ENCODE measurements at regions not wholly inside any gene's neighbourhood (a gene's known extent, or its start where the extent isn't known, plus 50 kb on each side); places are given as distances from the start of the nearest gene placed in this dataset.

GRCh38 chr6:1176567-1176966, 135.3 kb upstream of the FOXQ1 start:
- TF ChIP-seq EGR1 (IDR thresholded peaks at IDR 0.05; ENCODE audit: borderline replicate concordance in 1 of 2, low read depth in 2 of 2, low read length in 2 of 2): no peak
- no peak for TF ChIP-seq HDAC2 (IDR thresholded peaks at IDR 0.05)
- TF ChIP-seq POLR2A (IDR thresholded peaks at IDR 0.05; ENCODE audit: low read depth, low read length): no peak
- TF ChIP-seq EP300 (IDR thresholded peaks at IDR 0.05; ENCODE audit: borderline replicate concordance in 1 of 2, control insufficient read depth in 1 of 2, low read depth in 2 of 2, low read length in 2 of 2): no peak
- TF ChIP-seq, protein P1, sequence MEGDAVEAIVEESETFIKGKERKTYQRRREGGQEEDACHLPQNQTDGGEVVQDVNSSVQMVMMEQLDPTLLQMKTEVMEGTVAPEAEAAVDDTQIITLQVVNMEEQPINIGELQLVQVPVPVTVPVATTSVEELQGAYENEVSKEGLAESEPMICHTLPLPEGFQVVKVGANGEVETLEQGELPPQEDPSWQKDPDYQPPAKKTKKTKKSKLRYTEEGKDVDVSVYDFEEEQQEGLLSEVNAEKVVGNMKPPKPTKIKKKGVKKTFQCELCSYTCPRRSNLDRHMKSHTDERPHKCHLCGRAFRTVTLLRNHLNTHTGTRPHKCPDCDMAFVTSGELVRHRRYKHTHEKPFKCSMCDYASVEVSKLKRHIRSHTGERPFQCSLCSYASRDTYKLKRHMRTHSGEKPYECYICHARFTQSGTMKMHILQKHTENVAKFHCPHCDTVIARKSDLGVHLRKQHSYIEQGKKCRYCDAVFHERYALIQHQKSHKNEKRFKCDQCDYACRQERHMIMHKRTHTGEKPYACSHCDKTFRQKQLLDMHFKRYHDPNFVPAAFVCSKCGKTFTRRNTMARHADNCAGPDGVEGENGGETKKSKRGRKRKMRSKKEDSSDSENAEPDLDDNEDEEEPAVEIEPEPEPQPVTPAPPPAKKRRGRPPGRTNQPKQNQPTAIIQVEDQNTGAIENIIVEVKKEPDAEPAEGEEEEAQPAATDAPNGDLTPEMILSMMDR (IDR thresholded peaks at IDR 0.05 in 2 of 3, conservative IDR thresholded peaks at IDR 0.05 in 1 of 3; ENCODE audit: control insufficient read depth in 2 of 3, extremely low read depth in 1 of 3, insufficient read depth in 1 of 3, low read depth in 3 of 3, low read length in 3 of 3): no peak
- TF ChIP-seq NFIC (IDR thresholded peaks at IDR 0.05; ENCODE audit: low read depth, low read length): no peak
- TF ChIP-seq EZH2 (IDR thresholded peaks at IDR 0.05; ENCODE audit: borderline replicate concordance, control insufficient read depth, low read depth, low read length): no peak
- TF ChIP-seq DPF2 (IDR thresholded peaks at IDR 0.05): no peak
- no peak for TF ChIP-seq BHLHE40 (IDR thresholded peaks at IDR 0.05; ENCODE audit: borderline replicate concordance in 1 of 2, low read depth in 2 of 2, low read length in 1 of 2)
- no peak for TF ChIP-seq NR2C2 (IDR thresholded peaks at IDR 0.05; ENCODE audit: borderline replicate concordance, control insufficient read depth, insufficient read length, low read depth)
- TF ChIP-seq MTA2 (IDR thresholded peaks at IDR 0.05; ENCODE audit: low read depth): no peak
- TF ChIP-seq, protein P2, sequence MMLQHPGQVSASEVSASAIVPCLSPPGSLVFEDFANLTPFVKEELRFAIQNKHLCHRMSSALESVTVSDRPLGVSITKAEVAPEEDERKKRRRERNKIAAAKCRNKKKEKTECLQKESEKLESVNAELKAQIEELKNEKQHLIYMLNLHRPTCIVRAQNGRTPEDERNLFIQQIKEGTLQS (IDR thresholded peaks at IDR 0.05; ENCODE audit: borderline replicate concordance, extremely low read depth, low read depth, low read length): no peak
- no peak for TF ChIP-seq RELA (IDR thresholded peaks at IDR 0.05; ENCODE audit: borderline replicate concordance, partially characterized antibody)

All from GM12878 (cell line).